ENCODE measurements at regions not wholly inside any gene's neighbourhood (a gene's known extent, or its start where the extent isn't known, plus 50 kb on each side); places are given as distances from the start of the nearest gene placed in this dataset.

- Histone ChIP-seq H3K27ac (ENCODE audit: insufficient read depth, low read depth, low read length) (no peak overlapping the region), H3K27me3 (ENCODE audit: control insufficient read depth in 2 of 2, insufficient read depth in 2 of 2, low read length in 2 of 2) (peaks cover 0 to 2% of the 10 kb centered on the region in 2 experiments), H3K9ac (replicated peaks; ENCODE audit: extremely low read depth, insufficient read depth, low read length) (no peak overlapping the region), H3K4me1 (ENCODE audit: control insufficient read depth, extremely low read depth, insufficient read depth, low read length) (no peaks in the 10 kb centered on the region), H3K9me1 (replicated peaks; ENCODE audit: control insufficient read depth, extremely low read depth, insufficient read depth, low read length) (no peaks in the 10 kb centered on the region), H3K36me3 (ENCODE audit: control insufficient read depth in 2 of 2, extremely low read depth in 1 of 2, insufficient read depth in 2 of 2, low read length in 2 of 2) (no peaks in the 10 kb centered on the region), H4K20me1 (replicated peaks; ENCODE audit: control insufficient read depth, extremely low read depth, insufficient read depth, low read length) (no peaks in the 10 kb centered on the region), H3K9me3 (replicated peaks; ENCODE audit: control insufficient read depth, insufficient read depth, low read length) (no peaks in the 10 kb centered on the region), H2AFZ (ENCODE audit: low read depth, low read length) (no peak overlapping the region), H3K4me2 (ENCODE audit: insufficient read depth, low read length) (no peak overlapping the region), H3K4me3 (replicated peaks in 1 of 3; ENCODE audit: insufficient read depth in 1 of 3, low read depth in 1 of 3, low read length in 3 of 3) (no peak overlapping the region), H3K79me2 (ENCODE audit: control insufficient read depth, insufficient read depth, low read length) (no peaks in the 10 kb centered on the region)
- CTCF ChIA-PET, result interaction anchor here (1.1 to 1.3 kb wide), 2 partner anchors 10 to 136 kb away, joined by 3 to 4 read pairs; no protein-coding TSS in a partner anchor
- TF ChIP-seq POLR2AphosphoS5 (IDR thresholded peaks at IDR 0.05; ENCODE audit: insufficient read depth, low read depth, low read length) (no peak), JUN (IDR thresholded peaks at IDR 0.05; ENCODE audit: borderline replicate concordance, insufficient read depth, insufficient read length, low read depth) (no peak), MYC (IDR thresholded peaks at IDR 0.05; ENCODE audit: low read depth, low read length) (no peak), POLR2A (IDR thresholded peaks at IDR 0.05; ENCODE audit: low read depth, low read length) (no peak), FOS (IDR thresholded peaks at IDR 0.05; ENCODE audit: borderline replicate concordance, insufficient read depth, low read length) (no peak), GATA2 (IDR thresholded peaks at IDR 0.05; ENCODE audit: insufficient read depth, insufficient read length, low read depth, low read length) (no peak), EZH2 (IDR thresholded peaks at IDR 0.05; ENCODE audit: borderline replicate concordance, low read depth, low read length, severe bottlenecking) (no peak), CTCF (IDR thresholded peaks at IDR 0.05; ENCODE audit: extremely low read depth in 1 of 2, insufficient read depth in 1 of 2, low read depth in 1 of 2, low read length in 2 of 2) (no peak)
- TF ChIP-seq, protein P1, sequence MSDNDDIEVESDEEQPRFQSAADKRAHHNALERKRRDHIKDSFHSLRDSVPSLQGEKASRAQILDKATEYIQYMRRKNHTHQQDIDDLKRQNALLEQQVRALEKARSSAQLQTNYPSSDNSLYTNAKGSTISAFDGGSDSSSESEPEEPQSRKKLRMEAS (IDR thresholded peaks at IDR 0.05; ENCODE audit: insufficient read depth, insufficient read length), result no peak
- no TSS peak for BruUV-seq (replicated peaks)
- FAIRE-seq (no peak), DNase-seq (ENCODE audit: low read depth, low spot score) (no peak)
- POLR2A ChIA-PET, result no interaction called here
- intact Hi-C loops (cut with micrococcal nuclease) (no loop called here), dilution Hi-C loops (cut with MboI; ENCODE audit: extremely low pct_ligation_motif_present, low sequenced_read_pairs) (no loop called here)
Measured at GRCh38 chr2:120832296-120833070, 96.8 kb downstream of the GLI2 start.
